EL (cell line): ENCODE measurements at regions not wholly inside any gene's neighbourhood (a gene's known extent, or its start where the extent isn't known, plus 50 kb on each side); places are given as distances from the start of the nearest gene placed in this dataset.
"Not testable (repeated sequence)": the region's sequence is repeated elsewhere in the genome, so short reads cannot be mapped to it uniquely, and the experiment has no call there.

ENCODE experiments used
- DNase-seq: peaks from one replicate; pipeline ENCODE4 v3.0.0-alpha.2; 2016

DNA sequence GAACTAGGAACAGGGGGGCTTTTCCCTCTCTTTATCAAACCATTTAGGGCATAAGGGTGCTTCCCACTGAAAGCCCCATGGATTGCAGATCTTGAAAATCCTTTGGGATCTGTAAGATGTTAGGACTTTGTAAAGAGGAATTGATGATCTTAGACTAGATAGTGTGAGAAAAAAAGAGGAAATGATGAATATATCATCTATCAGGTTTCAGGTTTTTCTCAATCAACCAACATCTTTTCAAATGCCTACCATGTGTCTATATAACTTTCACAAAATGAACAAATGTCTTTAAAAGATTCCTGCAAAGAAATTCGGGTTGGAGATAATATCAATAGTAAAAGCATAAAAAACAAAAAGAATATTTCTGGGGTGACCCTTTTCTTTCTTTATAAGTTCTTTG lies 50.1 kb downstream of the KCNC4 start:
- DNase-seq: no peak

GRCh38 chr1:110262296-110262695 lies 52.2 kb downstream of the KCNC4 start:
- DNase-seq: no peak

DNA sequence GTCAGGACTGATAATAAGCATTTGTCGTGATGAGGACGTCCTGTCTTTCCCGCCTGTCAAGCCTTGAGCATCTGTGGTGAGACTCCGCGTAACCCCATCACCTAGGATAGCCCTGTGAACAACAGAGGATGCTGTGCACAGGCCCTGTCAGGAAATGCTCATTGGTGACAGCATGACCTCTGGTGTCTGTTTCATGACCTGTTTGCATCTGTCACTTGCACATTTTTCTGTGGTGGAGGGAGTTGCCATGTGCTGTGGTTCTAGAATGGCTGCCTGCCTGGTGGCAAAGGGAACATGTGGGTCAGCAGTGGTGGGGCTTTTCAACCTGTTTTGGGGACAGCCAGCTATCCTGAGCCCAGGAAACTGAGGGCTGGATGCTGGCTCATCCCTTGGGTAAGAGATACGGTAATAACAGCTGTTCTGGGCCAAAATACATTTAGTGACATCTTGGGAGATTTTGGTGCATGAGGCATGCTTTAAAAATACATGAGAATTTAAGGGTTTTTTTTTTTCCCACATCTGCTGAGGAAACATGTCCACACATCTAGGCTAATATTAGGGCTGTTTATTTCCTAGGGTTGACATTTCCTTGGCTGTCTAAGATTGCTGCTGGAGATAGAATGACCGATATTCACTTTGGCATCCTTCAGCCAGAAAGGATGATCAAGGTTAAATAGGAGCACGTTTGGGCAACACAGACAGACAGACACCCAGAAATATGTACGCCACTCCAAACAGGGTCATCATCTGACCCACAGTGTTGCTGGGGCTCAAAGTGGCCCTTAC lies 52.9 kb downstream of the KCNC4 start:
- DNase-seq: no peak

DNA sequence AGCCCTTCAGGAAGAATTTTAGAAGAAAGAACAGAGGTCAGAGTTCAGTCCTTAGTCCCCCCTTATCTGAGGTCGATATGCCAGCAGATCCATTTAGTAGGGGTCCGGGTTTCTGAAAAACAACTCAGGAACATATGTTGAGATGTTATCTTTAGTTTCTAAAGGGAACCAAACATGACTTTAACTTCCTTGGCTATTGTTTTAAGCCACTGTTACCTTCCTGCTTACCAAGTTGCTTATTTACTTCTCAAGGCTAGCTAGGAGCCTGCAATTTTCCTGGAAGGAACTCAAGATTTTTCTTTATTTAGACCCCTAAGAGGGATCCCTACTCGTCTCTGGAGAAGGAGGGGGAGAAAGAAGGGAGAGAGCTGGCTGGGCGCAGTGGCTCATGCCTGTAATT lies 54.3 kb downstream of the KCNC4 start:
- no peak for DNase-seq

DNA sequence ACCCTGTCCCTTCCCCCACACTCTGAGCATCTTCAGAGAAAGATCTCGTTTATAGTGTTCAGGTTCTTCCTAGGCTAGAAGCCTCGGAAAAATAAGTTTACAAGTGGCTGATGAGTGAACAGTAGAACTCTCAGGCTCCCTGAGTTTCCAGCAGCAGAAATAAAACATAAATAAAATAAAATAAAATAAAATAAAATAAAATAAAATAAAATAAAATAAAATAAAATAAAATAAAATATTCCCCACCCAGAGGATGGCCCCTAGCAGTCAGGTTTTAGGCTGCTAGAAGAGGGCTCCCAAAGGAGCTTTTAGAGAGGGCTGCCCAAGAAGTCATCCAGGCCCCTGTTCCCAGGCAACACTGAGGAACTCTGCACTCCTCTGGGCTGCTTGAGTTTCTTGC lies 55.1 kb downstream of the KCNC4 start:
- DNase-seq: no peak

- DNase-seq: no peak
Measured at GRCh38 chr1:110266834-110267233, 56.7 kb downstream of the KCNC4 start.

GRCh38 chr1:110267260-110267659 lies 57.1 kb downstream of the KCNC4 start:
- no peak for DNase-seq

- DNase-seq: no peak
Measured at GRCh38 chr1:110272045-110272444, 61.9 kb downstream of the KCNC4 start.

GRCh38 chr1:110273832-110274231 lies 63.7 kb downstream of the KCNC4 start:
- DNase-seq: not testable (repeated sequence)

DNA sequence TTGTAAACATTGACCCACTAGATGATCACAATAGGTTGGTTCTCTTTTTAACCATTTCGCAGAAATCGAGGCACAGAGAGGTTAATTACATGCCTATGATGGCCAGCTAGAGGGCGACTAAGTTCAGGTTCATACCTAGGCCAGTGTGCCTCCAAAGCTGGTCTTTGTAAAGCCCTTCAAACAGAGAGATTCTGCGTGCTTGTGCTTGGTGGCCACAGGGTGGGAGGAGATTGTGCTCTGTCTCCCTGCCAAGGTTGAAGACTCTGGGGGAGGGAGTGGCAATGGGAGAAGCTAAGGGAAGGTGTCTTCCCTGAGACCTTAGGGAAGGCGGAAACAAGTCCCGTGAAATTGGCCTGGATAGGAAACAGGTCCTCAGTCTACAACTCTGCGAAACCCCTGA lies 59.1 kb upstream of the RBM15 start:
- DNase-seq: no peak

- DNase-seq: no peak
Measured at GRCh38 chr1:110280804-110281203, 58.4 kb upstream of the RBM15 start.

DNA sequence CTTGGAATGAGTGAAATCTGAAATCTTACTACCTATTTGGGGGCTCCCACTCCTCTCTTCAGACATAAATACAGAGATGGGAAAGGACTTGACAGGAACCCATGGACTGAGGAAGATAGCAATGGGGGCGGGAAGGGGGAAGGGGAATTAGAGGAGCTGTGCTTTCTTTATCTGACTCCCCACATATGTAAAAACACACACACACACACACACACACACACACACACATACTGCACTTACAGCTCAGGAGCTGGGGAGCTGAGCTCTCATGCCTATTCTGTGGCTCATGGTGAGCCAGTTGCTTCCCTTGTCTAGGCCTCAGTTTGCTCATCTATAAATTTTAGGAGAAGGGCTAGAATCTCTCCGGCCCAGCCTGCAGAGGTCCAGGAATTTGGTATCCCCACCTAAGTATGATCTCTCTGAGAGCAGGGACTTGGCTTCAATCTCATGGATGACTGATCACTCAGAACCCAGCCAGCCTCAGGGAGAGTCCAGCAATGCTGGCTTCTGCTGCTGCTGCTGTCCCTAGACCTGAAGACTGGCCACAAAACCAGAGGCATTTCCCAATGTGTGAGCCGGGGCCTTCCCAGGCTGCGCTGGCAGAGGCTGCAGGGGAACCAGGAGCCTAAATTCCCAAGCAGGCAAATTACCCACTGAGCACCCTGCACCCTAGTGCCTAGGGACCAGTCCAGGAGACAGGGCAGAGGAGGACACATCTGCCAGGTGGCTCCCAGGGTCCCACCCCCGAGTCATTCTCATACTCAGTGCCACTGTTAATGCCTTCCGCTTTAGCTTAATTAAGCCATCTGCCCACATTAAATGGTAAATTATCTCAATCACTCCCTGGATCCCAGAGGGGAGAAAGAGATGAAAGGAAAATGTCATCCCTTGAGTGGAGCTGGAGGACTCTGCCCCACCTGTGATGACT lies 57.5 kb upstream of the RBM15 start:
- no peak for DNase-seq

DNA sequence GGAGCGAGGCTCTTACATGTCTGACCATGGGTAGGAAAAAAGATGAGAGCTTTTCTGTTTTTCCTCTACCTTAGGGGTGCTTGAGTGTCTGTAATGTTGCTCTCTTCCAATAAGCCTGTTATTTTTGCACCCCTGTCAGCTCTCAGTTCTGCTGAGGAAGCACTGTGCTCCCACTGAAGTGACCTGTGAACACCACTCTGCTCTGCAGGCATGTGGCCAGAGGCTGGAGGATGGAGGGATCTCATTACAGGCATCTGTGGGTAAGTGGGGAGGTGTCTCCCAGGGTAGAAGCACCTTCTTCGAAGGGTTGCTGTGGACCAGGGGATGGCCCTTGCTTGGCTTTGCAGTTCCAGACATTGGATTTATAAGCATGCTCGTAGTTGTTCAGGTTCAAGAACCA lies 56.8 kb upstream of the RBM15 start:
- no peak for DNase-seq

GRCh38 chr1:110283677-110284076 lies 55.5 kb upstream of the RBM15 start:
- DNase-seq: peak; percentile 33

GRCh38 chr1:110285316-110285715 lies 53.9 kb upstream of the RBM15 start:
- DNase-seq: no peak

DNA sequence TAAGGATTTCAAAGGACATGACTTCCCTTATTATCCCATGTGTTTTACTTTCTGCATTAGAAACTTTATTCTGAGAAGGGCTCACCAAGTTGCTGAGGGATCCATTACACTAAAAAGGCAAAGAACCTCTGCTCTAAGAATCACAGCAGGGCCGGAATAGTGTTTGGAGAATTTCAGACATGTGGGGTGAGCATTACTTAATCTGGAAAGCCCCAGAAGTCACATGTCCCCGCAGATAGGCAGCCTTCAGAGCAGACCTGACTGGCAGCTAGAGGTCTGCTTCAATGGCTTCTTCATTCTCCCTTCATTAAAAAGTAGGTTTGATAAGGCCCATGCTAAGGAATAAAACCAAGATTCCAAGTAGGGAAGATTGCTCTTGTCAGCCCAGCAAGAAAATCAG lies 52.6 kb upstream of the RBM15 start:
- no peak for DNase-seq

DNA sequence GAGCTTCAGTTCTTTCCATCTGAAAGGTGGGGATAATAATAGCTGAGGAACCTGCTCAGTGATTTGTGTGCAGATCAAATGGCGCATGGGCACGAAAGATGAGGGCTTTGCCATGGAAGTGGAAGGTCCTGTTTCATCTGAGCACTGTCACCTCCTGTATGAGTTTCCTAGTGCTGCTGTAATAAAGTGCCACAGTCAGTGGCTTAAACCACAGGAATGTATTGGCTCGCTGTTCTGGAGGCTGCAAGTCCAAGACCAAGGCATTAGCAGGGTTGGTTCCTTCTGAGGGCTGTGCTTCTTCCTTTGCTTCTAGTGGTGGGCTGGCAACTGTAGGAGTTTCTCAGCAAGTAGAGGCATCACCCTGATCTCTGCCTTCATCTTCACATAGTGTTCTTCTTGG lies 51.1 kb upstream of the RBM15 start:
- peak; percentile 44 for DNase-seq
